Cortex of kidney (tissue), 1 donor: ENCODE measurements at regions not wholly inside any gene's neighbourhood (a gene's known extent, or its start where the extent isn't known, plus 50 kb on each side); places are given as distances from the start of the nearest gene placed in this dataset.

ENCODE experiments used
- DNase-seq: peaks from one replicate; lab custom pipeline; 2025; lab: John Stamatoyannopoulos, UW

DNA sequence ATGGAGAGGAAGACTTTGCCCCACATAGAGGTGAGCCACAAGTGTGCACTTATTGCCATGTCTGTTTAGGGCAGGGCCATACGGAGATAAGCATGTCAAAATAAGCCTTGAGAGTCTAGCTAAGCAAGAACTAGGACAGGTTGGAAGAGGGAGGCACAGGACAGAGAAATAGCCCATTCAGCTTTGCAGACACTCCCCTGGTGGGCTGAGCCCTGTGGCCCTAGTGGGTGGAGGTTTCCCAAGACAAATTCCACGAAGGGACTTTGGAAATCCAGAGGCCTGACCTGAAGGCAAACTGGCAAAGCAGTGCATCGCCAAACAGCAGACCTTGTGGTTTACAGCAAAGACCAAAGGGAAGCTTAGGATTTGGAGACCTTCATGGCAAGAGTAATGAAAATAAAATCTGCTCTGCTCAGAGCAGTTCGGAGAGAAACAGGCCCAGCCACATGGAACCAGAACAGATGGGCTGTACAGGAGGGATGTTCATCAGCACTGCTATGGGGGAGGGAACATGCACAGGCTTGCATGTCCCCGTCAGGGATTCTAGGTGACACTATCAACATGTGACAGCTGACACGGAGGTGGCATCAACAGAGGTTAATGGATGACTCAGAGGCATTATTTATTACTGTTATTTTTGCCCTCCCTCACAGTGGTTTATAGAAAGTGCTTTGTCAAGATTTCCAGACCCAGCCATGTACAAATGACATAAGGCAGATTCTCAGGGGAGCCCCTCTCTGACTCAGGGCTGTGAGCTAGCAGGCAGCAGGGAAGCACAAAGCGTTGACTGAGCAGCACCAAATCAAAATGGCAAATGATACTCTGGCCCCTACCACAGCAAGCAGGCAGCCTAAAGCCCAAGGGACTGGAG lies 90.1 kb upstream of the IRF2BP2 start:
- no peak for DNase-seq

DNA sequence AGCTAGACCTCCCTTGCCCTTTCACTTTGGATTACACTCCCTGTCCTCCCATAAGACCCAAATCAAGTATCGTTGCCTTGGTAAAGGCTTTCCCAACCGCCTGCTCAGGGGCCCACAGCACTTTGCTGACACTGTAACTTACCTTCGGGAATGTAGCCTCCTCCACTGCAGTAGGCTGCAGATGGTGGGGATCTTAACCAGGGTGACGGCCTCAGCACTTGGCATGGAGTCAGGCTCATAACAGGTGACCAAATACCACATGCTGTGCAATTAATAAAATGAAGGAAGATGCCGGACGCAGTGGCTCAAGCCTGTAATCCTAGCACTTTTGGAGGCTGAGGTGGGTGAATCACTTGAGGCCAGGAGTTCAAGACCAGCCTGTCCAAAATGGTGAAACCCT lies 88.7 kb upstream of the IRF2BP2 start:
- DNase-seq, result no peak

DNA sequence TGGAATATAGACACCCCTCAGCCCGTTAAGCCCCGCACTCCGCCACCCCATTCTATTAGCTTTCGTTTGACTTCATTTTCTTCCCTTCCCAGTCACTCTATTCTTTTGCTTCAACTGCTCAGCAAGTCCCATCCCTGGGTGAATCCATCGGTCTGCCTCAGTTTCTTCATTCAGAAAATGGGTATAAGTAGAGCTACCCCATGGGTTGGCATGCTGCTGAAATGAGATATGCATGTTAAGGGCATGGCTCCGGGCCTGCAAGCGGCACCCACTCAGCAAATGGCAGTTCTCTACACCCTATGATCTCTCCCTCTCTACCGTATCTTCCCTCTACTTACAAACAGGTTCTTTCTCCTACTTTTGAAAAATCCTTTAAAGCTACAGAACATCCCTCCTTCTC lies 87.8 kb upstream of the IRF2BP2 start:
- DNase-seq, result no peak

DNA sequence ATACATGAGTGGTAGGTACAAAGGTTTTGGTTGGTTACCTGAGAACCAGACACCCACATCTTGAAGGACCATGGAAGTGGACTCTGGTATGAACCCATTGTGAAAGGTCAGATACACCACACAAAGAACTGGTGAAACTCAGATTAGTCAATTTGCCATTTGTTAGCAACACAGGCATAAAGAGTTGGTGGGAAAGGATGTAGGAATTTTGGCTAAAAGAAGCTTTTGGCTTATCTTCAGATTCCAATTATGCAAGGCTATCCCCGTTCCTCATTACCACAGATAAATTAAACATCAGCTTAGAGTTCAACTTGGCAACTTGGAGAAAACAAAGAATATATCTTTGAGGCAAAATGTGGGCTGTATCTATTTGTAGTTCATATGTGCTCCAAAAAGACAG lies 87.0 kb upstream of the IRF2BP2 start:
- DNase-seq, result no peak

DNA sequence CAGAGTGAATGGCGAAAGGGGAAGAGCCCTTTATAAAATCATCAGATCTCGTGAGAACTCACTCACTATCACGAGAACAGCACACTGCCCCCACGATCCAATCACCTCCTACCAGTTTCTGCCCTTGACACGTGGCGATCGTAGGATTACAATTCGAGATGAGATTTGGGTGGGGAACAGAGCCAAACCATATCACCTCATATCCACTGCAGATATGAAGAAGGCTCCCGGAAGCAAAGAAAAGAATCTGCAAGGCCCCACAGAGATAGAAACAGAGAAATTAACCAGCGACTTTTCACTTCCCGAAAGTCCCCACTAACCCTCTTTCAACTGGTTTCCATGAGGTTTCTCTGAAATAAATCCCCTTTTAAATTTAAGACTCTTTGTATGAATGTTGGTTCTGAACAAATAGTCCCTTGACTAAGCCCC lies 86.2 kb upstream of the IRF2BP2 start:
- no peak for DNase-seq

DNA sequence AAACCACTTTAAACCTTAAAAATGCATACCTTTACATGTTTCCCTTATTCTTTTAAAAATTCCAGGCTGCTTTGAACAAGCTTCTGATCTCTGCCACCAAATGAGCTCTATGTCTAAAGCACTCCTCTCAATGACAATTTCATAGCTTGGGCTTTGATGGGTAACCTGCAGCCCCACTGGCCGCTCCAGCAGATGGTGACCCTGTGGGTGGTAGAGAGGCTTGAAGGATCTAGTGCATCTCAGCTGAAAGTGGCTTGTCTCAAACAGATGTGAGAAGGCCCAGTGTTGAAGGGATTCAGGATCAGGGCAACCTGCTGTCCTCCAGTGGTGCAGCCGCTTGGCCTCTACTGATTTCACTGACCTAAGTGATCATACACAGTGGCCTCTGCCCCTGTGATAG lies 84.7 kb upstream of the IRF2BP2 start:
- no peak for DNase-seq

DNA sequence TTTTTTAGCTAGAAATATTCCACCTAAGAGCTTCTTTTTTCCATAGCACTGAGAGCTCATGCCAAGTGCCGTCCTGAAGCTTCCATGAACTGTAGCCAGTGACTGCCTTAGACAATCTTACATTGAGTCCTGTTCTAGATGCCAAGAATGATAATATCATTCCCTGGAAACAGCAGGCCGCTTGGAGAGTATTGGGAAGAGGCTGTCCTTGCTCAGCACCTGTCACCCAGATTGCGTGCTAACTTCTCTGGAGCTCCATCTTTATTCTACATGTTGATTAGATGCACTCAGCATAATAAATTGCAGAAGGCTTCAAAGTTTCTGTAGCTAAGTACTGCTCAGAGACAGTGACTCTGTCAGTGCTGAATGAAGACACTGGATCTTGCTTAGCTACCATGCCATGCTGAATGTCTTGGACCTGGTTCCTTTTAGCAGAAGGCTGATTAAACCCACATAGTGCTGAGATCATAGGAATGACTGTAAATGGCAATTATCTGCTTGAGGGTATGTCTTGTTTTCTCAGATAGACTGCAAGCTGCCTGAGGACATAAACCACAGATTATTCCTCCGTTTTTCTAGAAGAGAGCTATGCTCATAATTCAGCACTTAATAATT lies 83.1 kb upstream of the IRF2BP2 start:
- DNase-seq, result no peak

DNA sequence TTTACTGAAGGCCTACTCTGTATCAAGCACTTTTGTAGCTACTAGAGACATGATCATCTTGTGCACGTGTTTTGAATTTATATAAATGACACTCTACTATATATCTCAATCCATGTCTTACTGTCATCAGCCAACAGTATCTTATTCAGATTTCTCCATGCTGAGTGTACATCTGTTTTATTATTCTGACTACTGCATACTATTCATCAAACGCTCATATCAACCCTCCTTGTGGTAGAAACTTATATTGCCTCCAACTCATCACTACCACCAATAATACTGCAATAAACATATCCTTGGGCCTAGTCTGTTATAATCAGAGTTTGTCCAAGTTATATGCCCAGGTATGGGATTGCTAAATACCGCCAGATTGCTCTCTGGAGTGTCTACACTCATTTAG lies 81.6 kb upstream of the IRF2BP2 start:
- DNase-seq, result no peak

DNA sequence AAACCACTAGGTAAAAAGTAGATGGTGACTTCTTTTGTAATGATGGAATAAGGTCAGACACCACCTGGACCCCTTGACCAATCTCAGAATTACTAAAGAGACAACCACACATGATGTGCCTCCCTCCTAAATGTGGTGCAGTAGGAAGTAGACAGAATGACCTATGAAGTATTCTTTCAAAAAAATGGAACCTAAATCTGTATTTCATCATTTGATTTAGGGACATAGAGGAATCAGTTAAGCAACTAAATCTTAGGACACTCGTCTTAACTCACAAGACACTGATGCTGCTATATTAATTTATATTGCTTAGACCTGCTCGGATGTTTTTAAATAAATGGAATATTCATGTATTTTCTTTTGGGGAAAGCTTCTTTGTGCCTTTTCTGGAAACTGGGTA lies 80.9 kb upstream of the IRF2BP2 start:
- DNase-seq, result no peak

DNA sequence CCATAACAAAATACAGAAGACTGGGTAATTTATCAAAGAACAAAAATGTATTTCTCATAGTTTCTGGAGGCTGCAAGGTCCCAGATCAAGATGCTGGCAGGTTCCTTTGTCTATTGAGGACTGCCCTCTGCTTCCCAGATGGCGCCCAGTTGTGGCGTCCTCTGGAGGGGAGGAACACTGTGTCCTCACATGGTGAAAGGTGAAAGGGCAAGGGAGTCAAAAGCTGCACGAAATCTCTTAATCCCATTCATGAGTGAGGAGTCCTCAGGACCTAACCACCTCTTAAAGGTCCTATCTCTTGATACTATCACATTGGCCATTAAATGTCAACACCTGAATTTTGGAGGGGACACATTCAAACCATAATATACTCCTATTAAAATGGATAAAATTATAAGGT lies 79.3 kb upstream of the IRF2BP2 start:
- no peak for DNase-seq

DNA sequence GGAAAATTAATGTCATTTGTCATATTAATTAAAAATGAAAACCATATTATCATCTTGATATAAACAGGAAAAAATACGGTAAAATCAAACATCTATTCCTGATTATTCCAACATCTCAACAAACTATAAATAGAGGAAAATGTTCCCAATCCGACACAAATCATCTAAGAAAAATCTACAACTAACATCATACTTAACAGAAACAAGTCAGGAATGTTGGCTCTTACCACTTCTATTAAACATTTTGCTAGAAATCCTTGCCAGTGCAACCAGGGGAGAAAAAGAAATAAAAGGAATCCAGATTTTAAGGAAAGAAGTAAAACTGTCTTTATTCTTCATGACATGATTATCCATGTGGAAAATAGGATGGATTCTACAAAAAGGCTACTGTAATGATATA lies 77.0 kb upstream of the IRF2BP2 start:
- no peak for DNase-seq

DNA sequence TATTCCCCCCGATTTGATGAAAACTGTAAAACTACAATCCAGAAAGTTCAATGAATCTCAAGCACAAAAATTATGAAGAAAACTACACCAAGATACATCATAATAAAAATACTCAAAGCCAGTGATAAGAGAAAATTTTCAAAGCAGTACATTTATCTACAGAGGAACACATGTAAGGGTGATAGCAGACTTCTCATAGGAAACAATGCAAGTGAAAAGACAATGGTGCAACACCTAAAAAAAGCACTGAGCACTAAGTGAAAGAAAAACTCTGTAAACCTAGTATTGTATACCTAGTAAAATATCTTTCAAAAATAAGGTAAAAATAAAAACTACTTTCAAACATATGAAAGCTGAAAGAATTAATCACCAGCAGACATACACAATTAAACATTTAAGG lies 76.1 kb upstream of the IRF2BP2 start:
- no peak for DNase-seq

DNA sequence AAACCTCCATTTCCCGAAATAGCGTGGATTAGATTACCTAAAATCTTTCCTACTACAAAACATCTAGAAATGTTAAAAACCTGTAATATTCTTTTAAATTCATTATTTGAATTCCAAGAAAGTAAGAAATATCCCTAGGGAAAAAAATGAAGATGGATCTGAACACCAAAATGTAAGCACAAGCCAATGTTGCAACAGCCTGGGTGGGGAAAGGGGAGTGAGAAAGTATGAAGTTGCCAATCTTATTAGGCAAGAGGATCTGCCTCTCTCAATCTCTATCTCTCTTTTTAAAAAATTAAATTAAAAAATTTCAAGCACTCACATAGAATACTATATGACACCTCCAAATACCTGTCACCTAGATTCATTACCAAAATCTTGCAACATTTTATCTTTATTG lies 74.9 kb upstream of the IRF2BP2 start:
- no peak for DNase-seq

DNA sequence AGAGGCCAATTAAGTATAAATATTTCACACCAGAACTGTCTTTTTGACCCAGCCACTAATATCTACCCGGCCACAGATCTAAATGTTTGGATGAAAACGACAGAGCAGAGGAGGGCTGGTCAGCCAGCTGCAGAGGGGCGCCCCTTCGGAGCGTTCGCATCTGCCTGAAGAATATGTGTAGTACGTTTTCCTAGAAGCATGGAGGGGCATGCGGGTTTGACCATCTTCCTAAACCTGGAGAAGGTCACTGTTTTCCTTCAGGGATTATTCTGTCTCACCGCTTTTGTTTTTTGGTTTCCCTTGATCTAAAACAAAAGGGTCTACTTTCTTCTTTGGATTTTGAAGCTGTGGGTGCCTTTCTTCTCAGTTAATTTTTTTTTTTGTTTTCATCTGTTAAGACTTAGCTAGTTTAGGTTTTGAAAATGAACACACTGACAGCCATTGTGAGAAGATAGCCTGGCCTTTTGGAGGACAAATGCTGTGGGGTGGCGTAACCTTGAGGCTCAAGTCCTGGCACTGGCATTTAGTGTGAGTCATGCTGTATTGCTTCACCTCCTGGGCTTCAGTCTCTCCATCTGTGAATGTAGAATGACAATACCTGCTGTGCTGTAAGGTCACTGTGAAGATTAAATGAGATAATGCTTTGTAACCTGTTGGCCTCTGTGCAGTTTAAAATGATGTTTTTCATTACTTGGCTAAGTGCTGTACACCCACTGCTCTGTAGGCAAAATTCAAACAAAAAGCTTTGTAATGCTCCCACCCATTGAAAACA lies 74.1 kb upstream of the IRF2BP2 start:
- no peak for DNase-seq

DNA sequence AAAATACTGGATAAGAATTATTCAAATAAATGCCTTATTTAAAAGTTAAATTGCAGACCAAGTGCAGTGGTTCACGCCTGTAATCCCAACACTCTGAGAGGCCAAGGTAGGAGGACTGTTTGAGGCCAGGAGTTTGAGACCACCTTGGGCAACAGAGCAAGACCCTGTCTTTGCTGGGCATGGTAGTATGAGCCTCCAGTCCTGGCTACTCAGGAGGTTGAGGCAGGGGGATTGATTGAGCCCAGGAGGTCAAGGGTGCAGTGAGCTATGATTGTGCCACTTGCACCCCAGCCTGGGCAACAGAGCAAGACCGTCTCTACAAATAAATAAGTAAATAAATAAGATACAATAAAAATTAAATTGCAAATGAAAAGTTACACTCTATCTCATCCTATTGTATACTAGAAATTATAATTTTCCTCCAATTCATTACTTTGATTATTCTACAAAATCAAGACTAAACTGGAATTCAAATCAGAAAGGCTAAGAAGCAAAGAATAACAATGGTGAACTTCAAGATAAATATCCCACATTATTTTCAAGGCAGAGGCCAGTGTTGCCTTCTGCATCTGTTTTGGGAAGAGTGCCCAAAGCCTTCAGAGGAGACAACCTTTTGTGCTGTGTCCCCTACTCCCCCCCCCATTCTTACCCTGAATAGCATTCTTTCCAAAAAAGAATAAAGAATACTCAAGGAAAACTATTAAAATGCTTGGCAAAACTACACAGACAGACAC lies 73.3 kb upstream of the IRF2BP2 start:
- DNase-seq, result no peak

DNA sequence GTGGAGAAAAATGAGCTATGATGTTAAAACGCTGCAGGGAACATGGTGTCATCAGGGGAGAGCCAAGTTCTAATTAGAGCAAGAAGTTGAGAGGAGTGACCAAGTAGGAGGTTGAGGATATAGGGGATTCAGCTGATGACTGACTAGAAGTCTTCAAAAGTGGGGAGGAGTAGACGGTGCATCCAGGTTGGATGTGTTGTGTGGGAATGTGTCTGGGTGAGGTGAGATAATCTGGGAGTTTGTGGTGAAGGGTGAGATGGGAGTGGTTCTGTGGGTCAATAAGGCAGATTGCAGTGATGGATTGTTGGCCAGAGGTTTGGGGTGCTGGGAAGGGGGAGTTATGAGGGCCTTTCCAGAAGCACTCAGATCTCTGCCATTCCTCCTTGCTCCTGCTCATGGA lies 72.0 kb upstream of the IRF2BP2 start:
- DNase-seq, result no peak

DNA sequence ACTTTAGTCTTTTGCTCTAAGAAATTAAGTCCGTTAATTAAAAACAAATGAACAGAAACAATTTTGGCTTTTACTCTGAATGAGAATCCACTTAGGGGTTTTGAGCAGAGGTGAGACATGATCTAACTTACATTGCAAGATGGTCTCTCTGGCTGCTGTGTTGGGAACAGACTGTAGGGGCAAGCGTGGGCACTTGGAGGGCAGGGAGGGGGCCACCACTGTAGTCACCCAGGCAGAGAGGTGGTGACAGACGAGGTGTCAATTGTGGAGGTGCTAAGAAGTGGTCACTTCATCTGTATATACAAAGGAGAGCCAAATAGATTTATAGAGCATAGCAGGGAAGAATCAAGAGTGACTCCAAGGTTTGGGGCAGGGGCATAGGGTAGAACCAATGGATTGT lies 71.1 kb upstream of the IRF2BP2 start:
- DNase-seq, result no peak

DNA sequence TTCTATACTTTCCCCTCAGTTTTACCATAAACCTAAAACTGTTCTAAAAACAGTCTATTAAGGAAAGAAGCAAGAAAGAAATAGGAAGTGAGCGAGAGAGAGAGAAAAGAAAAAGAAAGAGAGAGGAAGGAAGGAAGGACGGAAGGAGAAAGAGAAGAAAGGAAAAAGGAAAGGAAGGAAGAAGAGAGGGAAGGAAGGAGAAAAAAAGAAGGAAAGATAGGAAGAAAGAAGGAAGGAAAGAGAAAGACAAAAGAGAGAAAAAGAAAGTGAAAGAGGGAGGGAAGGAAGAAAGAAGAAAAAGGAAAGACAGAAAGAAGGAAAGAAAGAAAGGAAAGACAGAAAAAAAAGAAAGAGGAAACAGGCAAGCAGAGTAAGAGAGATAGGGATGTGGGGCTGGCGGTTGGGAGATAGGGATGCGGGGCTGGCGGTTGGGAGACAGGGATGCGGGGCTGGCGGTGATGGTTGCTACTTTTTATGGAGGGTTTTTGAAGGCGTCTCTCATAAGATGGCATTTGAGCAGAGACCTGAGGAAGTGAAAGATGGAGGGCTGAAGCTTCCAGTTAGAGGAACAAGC lies 70.4 kb upstream of the IRF2BP2 start:
- no peak for DNase-seq

DNA sequence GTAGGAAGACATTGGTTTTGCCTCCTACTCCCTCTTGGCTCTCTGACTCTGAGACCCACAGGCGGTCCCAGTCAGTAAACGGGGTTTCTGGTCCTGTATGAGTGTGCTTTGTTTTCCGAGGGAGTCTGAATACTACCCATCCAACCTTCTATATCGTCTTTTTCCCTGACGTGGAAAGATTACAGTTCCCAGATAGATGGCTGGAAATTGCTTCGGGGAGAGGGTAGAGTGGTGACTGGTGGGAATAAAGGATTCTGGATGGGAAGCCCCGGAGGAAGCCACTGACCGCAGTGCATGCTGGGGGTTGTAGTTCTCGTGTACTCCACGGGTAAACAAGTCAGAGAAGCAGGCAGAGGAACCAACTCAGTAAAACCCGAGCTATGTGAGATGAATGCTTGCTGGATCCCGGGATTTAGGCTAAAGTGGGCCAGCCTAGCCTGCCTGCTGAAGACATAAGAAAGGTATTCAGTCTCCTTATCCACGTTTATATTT lies 66.2 kb upstream of the IRF2BP2 start:
- no peak for DNase-seq

DNA sequence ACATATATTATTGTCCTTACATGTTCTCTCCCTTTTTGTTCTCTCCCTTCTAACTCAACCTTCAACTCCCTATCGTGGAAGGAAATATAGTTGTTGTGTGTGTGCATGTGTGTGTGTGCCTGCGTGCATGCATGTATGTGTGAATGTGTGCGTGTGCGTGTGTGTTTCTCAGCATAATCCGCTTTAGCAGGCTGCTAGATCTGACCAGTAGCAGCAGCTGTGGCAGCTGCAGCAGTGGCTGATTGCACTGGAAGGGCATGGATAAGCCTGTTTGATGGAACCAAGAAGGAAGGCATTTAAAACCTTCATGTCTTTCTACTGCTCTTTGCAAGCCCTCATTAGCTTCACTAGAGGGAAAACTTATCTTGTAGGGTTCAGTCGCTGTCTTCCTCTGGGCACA lies 65.6 kb upstream of the IRF2BP2 start:
- no peak for DNase-seq

DNA sequence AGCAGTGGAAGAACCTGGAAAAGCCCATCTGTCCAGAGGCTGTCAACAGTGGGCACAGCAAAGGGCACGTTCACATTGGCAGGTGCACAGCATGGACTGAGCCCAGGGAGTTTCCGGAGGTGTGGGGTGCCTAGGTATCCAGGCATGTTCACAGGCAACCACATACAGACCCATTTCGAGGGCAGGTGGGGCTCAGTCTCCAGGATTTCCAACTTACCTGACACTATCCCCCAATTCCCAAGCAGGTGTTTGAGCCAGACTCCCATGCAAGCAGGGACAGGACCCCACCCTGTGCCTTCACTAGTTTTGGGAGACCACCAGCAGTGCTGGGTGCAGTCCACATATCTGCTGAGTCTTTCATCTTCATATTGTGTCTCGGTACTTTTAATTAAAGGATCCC lies 65.0 kb upstream of the IRF2BP2 start:
- no peak for DNase-seq
